Hematopoietic multipotent progenitor cell treated with erythropoietin and hydrocortisone succinate and interleukin-3 and kit ligand, for 4 days (in vitro differentiated cells): ENCODE measurements at regions not wholly inside any gene's neighbourhood (a gene's known extent, or its start where the extent isn't known, plus 50 kb on each side); places are given as distances from the start of the nearest gene placed in this dataset.
A peak's percentile ranks its signal among the peaks of the same experiment; 100 is the strongest.

Experiments
- DNase-seq: peaks from one replicate; pipeline ENCODE4 v3.0.0-alpha.2; 2015

GRCh38 chr10:52442576-52442975 lies 128.5 kb downstream of the DKK1 start:
- no peak for DNase-seq

GRCh38 chr10:52443419-52444388 lies 129.6 kb downstream of the DKK1 start:
- DNase-seq = no peak

- DNase-seq = no peak
These were observed 132.3 kb downstream of the DKK1 start for GRCh38 chr10:52446391-52446790.

DNA sequence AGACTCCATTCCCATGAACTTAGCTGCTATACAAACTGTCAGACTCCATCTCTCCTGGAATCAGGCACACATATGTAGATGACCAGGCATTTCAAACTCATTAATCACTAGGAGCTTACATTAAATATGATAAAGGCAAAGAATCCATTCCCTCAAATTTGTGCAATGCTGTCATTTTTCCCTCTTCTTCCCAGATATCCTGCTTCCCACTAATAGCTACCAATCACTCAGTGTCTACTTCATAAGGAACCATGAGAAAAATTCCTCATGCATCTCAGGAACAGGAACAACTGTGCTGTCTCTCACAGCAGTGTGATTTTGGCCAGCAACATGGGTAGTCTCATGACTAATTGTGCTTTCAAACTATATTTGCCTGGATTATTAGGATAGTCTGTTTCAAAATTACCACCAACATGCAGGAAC lies 133.9 kb downstream of the DKK1 start:
- DNase-seq = no peak

- DNase-seq = no peak
These were observed 136.7 kb downstream of the DKK1 start for GRCh38 chr10:52450762-52451291.

- no peak for DNase-seq
These were observed 137.7 kb downstream of the DKK1 start for GRCh38 chr10:52451817-52452216.

- no peak for DNase-seq
These were observed 138.8 kb downstream of the DKK1 start for GRCh38 chr10:52452600-52453493.

DNA sequence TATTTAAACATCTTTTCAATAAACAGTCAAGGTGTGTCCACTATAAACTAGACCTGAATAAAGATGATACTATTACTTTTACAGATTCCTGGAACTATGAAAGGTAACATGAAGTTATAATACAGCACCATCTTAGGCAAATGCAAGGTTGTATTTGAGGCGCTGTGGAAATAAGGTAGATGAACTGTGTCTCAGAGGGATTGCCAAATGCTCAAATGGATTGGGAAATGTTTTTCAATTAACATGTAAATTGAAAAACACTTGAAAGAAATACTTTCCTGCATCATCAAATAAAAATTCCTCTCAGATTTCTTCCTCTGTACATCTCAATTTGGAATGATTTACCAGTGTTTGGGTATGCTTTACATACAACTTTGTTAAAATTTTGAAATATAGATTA lies 139.4 kb downstream of the DKK1 start:
- no peak for DNase-seq

- no peak for DNase-seq
These were observed 140.4 kb downstream of the DKK1 start for GRCh38 chr10:52454491-52454890.

DNA sequence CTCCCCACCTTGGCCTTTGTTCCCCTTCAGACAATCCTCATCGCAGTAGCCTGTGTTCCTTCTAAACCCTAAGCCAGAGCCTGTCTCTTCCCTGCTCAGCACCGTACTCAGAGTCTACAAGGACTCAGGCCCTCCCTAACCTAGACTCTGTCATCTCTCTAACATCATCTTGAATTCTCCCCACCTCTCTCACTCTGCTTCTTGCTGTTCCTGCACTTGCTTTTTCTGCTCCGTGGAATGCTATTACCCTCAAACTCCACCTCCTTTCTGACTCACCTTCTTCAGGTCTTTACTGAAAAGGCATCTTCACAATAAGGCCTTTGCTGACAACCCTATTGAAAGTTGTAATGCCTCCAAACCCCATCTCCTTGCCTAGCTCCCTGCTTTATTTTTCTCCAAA lies 141.0 kb downstream of the DKK1 start:
- no peak for DNase-seq

DNA sequence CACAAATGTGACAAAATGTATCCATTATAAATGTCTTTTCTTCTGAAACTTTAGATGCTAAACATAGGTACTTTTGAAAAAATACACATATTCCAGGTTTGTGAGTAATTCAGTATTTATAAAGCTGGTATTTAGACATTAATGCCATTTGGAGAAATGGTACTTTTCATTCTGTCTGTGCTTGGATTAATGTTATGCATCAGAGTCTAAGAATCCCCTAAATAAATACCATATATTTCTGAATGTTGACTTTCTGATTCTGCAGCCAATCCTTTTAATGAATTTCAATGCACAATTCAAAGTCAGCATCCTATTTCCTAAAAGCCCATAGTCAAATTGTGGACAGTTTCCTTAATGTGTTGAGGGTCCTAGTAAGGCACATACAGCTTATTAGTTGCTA lies 145.0 kb downstream of the DKK1 start:
- DNase-seq = no peak

- DNase-seq = no peak
These were observed 149.7 kb downstream of the DKK1 start for GRCh38 chr10:52463826-52464225.

- DNase-seq = no peak
These were observed 150.5 kb downstream of the DKK1 start for GRCh38 chr10:52464368-52465124.

DNA sequence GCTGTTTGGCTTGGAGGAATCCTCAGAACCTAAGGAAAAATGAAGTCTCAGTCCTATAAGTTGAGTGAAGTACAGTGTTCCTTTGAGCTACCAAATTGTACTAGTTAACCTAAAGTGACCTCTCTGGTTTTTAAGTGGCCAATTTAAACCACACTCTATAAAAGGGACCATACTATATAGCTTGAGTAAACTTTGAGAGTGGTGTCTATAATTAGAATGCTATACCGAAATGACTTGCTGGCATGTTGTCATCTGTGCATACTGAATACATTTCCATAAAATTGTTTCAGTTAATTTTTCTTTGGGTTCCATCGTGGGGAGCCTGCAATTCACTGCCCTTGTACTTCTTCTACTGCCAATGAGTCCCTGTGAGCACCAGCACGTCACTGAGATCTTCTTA lies 151.1 kb downstream of the DKK1 start:
- no peak for DNase-seq

DNA sequence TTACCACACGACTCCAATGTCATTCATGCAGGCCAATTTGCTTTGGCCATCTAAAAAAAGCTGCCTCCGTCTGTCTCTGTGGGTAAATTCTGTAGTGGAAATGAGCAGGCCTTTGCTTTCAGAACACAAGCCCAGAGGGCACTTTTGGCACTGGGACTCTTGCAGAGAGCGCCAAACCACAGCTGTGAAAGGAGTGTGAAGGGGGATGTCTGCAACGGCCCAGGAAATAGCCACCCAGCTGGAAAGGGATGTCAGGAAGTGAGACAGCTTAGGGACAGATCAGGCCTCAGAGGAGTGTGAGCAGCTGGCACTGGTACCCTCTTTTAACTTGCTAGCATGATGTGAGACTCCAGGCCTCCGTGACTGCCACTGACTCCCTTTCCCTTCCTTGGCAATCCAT lies 152.4 kb downstream of the DKK1 start:
- DNase-seq = peak; percentile 3

- DNase-seq = no peak
These were observed 156.1 kb downstream of the DKK1 start for GRCh38 chr10:52469970-52470705.

DNA sequence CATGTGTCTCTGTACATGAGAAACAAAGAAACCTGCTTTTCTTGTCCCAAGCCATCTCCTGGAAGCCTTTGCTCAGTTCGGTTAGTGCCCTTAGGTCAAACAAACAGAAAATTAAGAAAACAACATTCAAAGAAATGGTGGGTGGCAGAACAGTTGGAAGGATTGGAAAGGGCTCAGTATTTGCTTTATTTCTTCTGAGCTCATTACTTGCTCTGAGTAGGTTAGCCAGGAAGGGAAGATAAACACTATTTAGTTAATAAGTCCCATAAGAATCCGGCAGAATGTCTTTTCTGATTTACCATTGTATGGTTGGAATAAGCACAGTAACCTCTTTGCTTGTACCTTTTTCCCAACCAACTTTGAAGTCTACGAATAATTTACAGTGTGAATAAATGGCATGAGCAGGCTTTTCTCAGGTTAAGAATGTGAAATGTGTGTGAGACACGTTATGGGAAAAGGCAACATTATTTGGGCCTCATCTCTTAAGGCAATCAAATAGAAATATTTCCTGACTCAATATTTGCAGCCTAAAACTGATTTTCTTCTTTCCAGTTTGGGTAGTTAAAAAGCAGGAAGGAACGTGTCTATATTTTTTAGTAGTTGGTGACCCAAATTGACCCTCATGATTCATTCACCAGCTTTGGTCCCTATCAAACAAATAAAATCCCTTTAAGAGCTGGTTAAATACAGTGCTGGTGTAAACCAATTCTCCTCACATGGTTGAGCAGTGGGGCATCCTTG lies 158.5 kb downstream of the DKK1 start:
- no peak for DNase-seq

DNA sequence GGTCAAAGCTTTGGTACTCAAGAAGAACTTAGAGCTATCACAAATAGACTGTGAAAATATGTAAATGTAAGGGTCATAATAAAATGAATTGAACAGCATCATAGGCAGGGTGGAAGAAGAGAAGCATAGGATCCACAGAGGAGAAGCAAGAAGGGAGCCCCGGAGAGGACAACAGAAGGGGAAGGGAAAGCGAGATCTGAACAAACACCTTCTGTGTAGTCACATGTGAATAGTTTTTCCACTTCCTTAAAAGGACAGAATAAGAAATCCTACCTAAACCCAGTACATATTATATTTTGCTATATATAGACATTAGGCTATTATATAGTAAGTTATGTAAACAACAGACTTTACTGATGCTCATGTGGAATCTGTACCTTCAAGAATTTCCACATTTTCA lies 160.2 kb downstream of the DKK1 start:
- DNase-seq = no peak

- no peak for DNase-seq
These were observed 163.2 kb downstream of the DKK1 start for GRCh38 chr10:52477305-52477704.

GRCh38 chr10:52479567-52479966 lies 165.5 kb downstream of the DKK1 start:
- DNase-seq = no peak

DNA sequence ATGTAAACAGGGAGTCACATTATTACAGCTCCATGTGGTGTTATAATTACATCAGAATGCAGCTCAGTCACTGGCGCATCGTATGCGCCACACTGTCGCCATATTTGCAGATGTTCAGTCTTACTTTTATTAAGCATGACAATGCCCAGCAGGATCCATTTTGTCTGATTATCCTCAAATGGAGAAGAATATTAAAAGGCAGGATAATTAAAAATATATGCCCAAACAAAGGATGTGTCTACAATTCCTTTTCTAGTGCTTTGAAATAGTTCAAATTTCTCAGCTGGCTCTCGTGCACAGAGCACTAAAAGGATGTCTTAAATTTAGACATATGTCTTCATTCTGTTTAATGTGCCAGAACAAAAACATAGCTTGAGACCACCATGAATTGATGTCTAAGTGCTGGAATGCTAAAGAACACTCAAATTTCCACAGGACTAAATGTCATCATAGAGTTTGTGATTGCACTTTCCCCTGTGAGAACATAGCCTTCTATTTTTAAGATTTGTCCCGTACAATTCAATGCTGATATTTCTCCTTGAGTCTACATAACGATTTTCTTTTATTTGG lies 168.0 kb downstream of the DKK1 start:
- no peak for DNase-seq
